WERI-Rb-1 (cell line): ENCODE measurements at regions not wholly inside any gene's neighbourhood (a gene's known extent, or its start where the extent isn't known, plus 50 kb on each side); places are given as distances from the start of the nearest gene placed in this dataset.

ENCODE experiments used
- DNase-seq: peaks from one replicate; pipeline ENCODE4 v3.0.0-alpha.2; 2020
- H3K27ac ChIP-seq: fragments of 250-450 bp; sonication (Bioruptor Pico); 2 replicates; pipeline ENCODE4 v1.5.1; 2020; ENCODE audit warnings: mild to moderate bottlenecking, moderate library complexity
- H3K27me3 ChIP-seq: fragments of 250-450 bp; sonication (Bioruptor Pico); 2 replicates; pipeline ENCODE4 v1.5.1; 2021; ENCODE audit warnings: mild to moderate bottlenecking, low read depth, moderate library complexity; ENCODE audit not compliant: insufficient read depth, severe bottlenecking
- H3K36me3 ChIP-seq: fragments of 250-450 bp; sonication (Bioruptor Pico); 2 replicates; pipeline ENCODE4 v1.5.1; 2020; ENCODE audit warnings: mild to moderate bottlenecking, moderate library complexity
- H3K4me3 ChIP-seq: 2 replicates; pipeline ENCODE4 v1.5.1; 2011; ENCODE audit warnings: low read depth, mild to moderate bottlenecking, control low read depth, low read length
- H3K9me3 ChIP-seq: fragments of 250-450 bp; sonication (Bioruptor Pico); 2 replicates; pipeline ENCODE4 v1.5.1; 2021; ENCODE audit warnings: mild to moderate bottlenecking, moderate library complexity; ENCODE audit not compliant: severe bottlenecking
- TF ChIP-seq, protein P1 (sequence below): IDR thresholded peaks from 2 replicates; pipeline ENCODE4 v1.5.1; 2011; ENCODE audit warnings: low read depth, mild to moderate bottlenecking, control low read depth, inconsistent platforms, low read length

DNA sequence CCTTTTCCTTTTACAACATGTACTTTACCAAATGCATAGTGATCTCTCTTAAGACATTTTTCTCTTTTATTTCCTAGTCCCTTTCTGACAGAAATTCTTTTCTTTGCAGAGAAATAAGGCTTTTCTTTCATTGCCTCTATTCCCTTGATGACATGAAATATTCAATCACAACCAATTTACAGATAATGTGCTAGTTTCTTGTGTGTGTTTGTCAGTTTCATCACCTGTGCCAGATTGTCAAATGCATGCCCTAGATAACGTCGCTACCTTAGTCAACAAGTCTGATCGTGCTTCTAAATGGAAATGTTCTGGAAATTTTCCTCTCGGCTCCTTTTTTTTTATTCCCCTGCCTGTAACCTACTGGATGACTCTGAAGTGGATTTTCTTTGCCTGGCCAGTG is 478.1 kb downstream of the KLF5 start:
- no peaks in the 10 kb centered on the region for H3K36me3 ChIP-seq
- H3K27ac ChIP-seq = no peak overlapping the region
- no peak for DNase-seq
- TF ChIP-seq, protein P1, sequence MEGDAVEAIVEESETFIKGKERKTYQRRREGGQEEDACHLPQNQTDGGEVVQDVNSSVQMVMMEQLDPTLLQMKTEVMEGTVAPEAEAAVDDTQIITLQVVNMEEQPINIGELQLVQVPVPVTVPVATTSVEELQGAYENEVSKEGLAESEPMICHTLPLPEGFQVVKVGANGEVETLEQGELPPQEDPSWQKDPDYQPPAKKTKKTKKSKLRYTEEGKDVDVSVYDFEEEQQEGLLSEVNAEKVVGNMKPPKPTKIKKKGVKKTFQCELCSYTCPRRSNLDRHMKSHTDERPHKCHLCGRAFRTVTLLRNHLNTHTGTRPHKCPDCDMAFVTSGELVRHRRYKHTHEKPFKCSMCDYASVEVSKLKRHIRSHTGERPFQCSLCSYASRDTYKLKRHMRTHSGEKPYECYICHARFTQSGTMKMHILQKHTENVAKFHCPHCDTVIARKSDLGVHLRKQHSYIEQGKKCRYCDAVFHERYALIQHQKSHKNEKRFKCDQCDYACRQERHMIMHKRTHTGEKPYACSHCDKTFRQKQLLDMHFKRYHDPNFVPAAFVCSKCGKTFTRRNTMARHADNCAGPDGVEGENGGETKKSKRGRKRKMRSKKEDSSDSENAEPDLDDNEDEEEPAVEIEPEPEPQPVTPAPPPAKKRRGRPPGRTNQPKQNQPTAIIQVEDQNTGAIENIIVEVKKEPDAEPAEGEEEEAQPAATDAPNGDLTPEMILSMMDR = no peak
- no peaks in the 10 kb centered on the region for H3K27me3 ChIP-seq
- no peaks in the 10 kb centered on the region for H3K9me3 ChIP-seq
- H3K4me3 ChIP-seq = no peak overlapping the region

DNA sequence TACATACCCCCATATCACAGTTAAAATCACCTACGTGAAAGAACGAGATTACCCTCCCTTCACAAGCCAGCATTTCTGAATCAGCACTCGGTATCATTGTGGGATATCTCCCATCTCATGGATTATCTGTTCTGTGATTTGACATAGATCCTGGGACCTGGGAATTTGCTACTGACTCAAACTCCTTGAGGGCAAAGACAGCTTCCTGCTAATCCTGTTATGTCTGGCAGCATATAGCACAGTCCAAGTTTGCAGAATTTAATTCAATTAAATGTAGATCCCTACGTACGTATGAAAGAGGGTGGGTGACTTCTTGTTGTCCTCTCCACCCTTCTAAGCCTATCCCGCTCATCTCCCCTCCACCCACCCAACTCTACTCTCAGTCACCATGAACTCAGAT is 476.5 kb downstream of the KLF5 start:
- no peak for DNase-seq
- no peak overlapping the region for H3K27ac ChIP-seq
- H3K36me3 ChIP-seq = no peaks in the 10 kb centered on the region
- no peaks in the 10 kb centered on the region for H3K27me3 ChIP-seq
- no peak overlapping the region for H3K4me3 ChIP-seq
- H3K9me3 ChIP-seq = no peaks in the 10 kb centered on the region
- TF ChIP-seq, protein P1 = no peak

DNA sequence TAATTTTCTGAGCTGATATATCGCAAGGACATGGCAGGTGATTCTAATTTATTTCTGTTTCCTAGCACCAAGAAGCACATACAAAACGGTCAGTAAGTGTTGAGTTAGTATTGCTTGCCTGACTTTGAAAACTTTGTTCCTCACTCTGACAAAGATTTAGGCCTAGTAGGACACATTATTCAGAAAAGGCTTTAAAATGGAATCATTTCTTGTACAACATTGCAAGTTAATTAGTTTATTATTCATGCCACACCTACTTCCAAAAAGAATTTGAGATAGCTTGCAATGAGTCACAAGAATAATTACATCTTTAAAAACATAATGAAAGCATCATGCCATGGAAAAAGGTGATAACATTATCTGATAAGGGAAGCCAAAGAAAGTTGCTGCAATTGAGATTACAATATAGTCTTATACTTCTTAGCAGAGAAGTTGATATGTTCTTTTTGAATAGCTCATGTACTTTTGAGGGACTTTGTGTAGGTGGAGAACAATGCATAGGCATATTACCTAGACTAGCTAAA is 474.2 kb downstream of the KLF5 start:
- Histone ChIP-seq H3K4me3 (no peak overlapping the region), H3K36me3 (no peaks in the 10 kb centered on the region), H3K9me3 (no peaks in the 10 kb centered on the region), H3K27me3 (no peaks in the 10 kb centered on the region), H3K27ac (no peak overlapping the region)
- DNase-seq = no peak
- TF ChIP-seq, protein P1 = no peak

DNA sequence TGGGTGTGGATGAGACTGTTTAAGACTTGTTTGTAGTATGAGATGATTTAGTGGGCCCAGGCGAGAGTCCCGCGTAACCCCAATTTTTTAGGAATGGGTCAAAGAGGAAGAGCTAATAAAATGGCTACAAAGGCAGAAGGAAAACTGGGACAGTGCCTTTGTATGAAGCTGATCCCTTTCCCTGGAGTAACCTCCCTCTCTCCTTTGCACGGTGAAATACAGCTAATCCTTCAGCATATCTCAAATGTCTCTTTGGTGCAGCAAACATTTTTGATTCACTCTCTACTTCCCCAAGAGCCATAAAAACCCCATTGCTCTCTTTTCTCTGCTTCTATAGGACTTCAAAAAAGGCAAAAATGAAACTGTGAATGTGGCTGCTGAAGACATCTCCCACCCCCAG is 473.8 kb downstream of the KLF5 start:
- Histone ChIP-seq H3K27me3 (no peaks in the 10 kb centered on the region), H3K27ac (no peak overlapping the region), H3K9me3 (no peaks in the 10 kb centered on the region), H3K36me3 (no peaks in the 10 kb centered on the region), H3K4me3 (no peak overlapping the region)
- TF ChIP-seq, protein P1 = no peak
- DNase-seq = no peak

DNA sequence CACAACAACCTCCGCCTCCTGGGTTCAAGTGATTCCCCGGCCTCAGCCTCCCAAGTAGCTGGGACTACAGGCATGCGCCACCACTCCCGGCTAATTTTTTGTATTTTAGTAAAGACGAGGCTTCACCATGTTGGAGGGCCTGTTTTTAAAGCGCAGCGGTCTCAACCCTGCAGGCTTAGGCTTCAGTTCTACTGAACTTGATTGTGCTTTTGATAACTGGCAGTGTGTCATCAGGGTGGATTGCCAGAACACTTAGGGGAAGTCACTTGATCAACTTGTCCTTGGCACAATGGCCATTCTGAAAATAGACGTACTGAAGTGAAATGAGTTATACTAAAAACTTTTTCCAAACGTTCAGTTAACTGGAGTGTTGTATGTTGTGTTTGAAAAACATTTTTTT is 472.2 kb downstream of the KLF5 start:
- Histone ChIP-seq H3K27ac (no peak overlapping the region), H3K27me3 (no peaks in the 10 kb centered on the region), H3K36me3 (no peaks in the 10 kb centered on the region), H3K4me3 (no peak overlapping the region), H3K9me3 (no peaks in the 10 kb centered on the region)
- DNase-seq = no peak
- TF ChIP-seq, protein P1 = no peak

DNA sequence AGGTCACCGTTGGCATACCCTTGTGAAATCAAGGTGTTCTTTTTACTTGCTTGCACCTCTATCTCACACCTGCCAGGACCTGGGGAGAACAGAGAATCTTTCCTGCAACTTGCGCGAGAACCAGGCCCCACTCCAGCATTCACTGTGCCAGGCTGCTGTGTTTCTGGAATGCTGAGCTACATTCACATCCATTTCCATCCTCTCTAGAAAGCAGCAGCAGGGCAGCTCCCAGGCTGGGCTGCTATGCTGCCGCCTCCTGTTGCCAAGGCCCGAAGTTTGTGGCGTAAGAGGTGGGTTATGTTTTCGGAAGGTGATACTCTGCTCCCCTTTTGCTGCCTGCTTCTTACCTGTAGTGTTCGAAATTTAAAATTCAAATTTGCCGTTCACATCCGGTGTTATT is 464.1 kb downstream of the KLF5 start:
- H3K36me3 ChIP-seq = no peaks in the 10 kb centered on the region
- no peak overlapping the region for H3K4me3 ChIP-seq
- no peak overlapping the region for H3K27ac ChIP-seq
- no peaks in the 10 kb centered on the region for H3K27me3 ChIP-seq
- no peak for DNase-seq
- no peaks in the 10 kb centered on the region for H3K9me3 ChIP-seq
- TF ChIP-seq, protein P1 = no peak
